GM12891 (cell line): ENCODE measurements at regions not wholly inside any gene's neighbourhood (a gene's known extent, or its start where the extent isn't known, plus 50 kb on each side); places are given as distances from the start of the nearest gene placed in this dataset.

ENCODE experiments used
- POLR2A ChIP-seq: IDR thresholded peaks from 2 replicates; pipeline ENCODE4 v1.6.1; 2011; ENCODE audit warnings: low read depth, low read length, control low read depth
- POLR2AphosphoS5 ChIP-seq: IDR thresholded peaks from 2 replicates; pipeline ENCODE4 v1.6.1; 2011; ENCODE audit warnings: low read depth, low read length, control low read depth
- POU2F2 ChIP-seq: IDR thresholded peaks from 2 replicates; pipeline ENCODE4 v1.6.1; 2011; ENCODE audit warnings: low read depth, mild to moderate bottlenecking, control low read depth, low read length, moderate library complexity
- SPI1 ChIP-seq: IDR thresholded peaks from 2 replicates; pipeline ENCODE4 v1.6.1; 2011; ENCODE audit warnings: low read depth, low read length, control low read depth
- TAF1 ChIP-seq: IDR thresholded peaks from 2 replicates; pipeline ENCODE4 v1.6.1; 2011; ENCODE audit warnings: low read depth, low read length, control low read depth

GRCh38 chr5:17105744-17106418 is 111.5 kb upstream of the BASP1 start:
- TF ChIP-seq POLR2A, result no peak
- no peak for TF ChIP-seq POLR2AphosphoS5
- no peak for TF ChIP-seq TAF1
- TF ChIP-seq SPI1, result no peak
- no peak for TF ChIP-seq POU2F2
